Gastrocnemius medialis (tissue), 4 donors: ENCODE measurements at regions not wholly inside any gene's neighbourhood (a gene's known extent, or its start where the extent isn't known, plus 50 kb on each side); places are given as distances from the start of the nearest gene placed in this dataset.

ENCODE experiments used
- ATAC-seq, 2 donors: fragments of 150-250 bp; one replicate each; pipeline ENCODE4 v1.9.1; 2016
- DNase-seq, 2 donors: peaks; one replicate each; pipeline ENCODE4 v3.0.0-alpha.2; 2019
- H3K27ac ChIP-seq, 4 donors: fragments of 200-600 bp; sonication (generic); 1 replicate in 1 of 4; 2 replicates in 3 of 4; pipeline ENCODE4 v1.5.1; 2016 to 2018; ENCODE audit warnings: mild to moderate bottlenecking in 2 of 4, moderate library complexity in 1 of 4
- H3K27me3 ChIP-seq, 3 donors: fragments of 200-600 bp; sonication (generic) in 2 of 3; 1 replicate in 1 of 3; 2 replicates in 2 of 3; pipeline versions ENCODE4 v1.5.1 to v1.6.0; 2016 to 2019; ENCODE audit warnings: mild to moderate bottlenecking in 1 of 3, moderate library complexity in 1 of 3
- H3K36me3 ChIP-seq, 2 donors: fragments of 200-600 bp; sonication (generic) in 1 of 2; one replicate each; pipeline ENCODE4 v1.5.1; 2017 to 2018
- H3K4me1 ChIP-seq, 2 donors: fragments of 200-600 bp; sonication (generic) in 1 of 2; one replicate each; pipeline ENCODE4 v1.5.1; 2016 to 2017; ENCODE audit warnings: mild to moderate bottlenecking in 2 of 2
- H3K4me3 ChIP-seq, 4 donors: fragments of 200-600 bp; sonication (generic) in 3 of 4; 1 replicate in 1 of 4; 2 replicates in 3 of 4; pipeline ENCODE4 v1.5.1; 2016 to 2019; ENCODE audit warnings: mild to moderate bottlenecking in 2 of 4
- H3K9me3 ChIP-seq, 3 donors: fragments of 200-600 bp; sonication (generic) in 2 of 3; 1 replicate in 1 of 3; 2 replicates in 2 of 3; pipeline ENCODE4 v1.5.1; 2016 to 2019
- POLR2A ChIP-seq, 2 donors: fragments of 450-650 bp; IDR thresholded peaks; one replicate each; pipeline ENCODE4 v1.6.1; 2017; ENCODE audit warnings: antibody characterized with exemption in 2 of 2, mild to moderate bottlenecking in 2 of 2, moderate library complexity in 2 of 2
- in situ Hi-C, 4 donors: fragments of 200-750 bp; cut with MboI; loops; one replicate each; pipeline versions ENCODE4 v1.15.0 to v1.8.0; 2017; ENCODE audit warnings: low sequenced_read_pairs in 4 of 4
- intact Hi-C: fragments of 100-400 bp; cut with DNase I; formaldehyde crosslinking; loops from one replicate; pipeline ENCODE4 v1.15.1; 2023; ENCODE audit warnings: low total_unique reads
- TF ChIP-seq, protein P1 (sequence below), 5 experiments: fragments of 450-650 bp in 3 of 5; fragments of 200-600 bp in 2 of 5; sonication (generic) in 2 of 5; IDR thresholded peaks in 4 of 5; conservative IDR thresholded peaks in 1 of 5; 1 replicate in 4 of 5; 2 replicates in 1 of 5; pipeline ENCODE4 v1.5.1; 2016 to 2019; ENCODE audit warnings: antibody characterized with exemption in 5 of 5, mild to moderate bottlenecking in 3 of 5, moderate library complexity in 3 of 5

DNA sequence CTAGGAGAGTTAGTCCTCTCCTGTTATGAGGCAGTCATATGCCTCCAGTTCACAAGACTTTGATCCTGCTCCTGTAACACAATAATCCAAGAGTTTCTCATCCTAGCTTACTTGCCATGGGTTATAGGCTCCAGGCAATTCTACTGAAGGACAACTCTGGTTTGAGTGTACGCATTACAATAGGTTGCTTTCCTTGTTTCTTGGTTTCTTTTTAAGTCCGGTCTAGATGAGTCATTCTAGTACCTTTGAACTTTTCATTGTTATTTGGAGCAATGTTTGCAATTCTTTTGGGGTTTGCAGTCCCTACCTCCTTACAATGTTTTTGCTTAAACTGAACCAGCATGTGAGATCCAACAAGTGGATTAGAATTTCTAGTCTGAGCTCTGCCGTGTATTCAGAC, 109.1 kb downstream of the ANAPC4 start:
- Histone ChIP-seq H3K4me3 (no peak overlapping the region), H3K27me3 (no peaks in the 10 kb centered on the region), H3K9me3 (no peaks in the 10 kb centered on the region), H3K27ac (no peak overlapping the region), H3K4me1 (no peaks in the 10 kb centered on the region), H3K36me3 (no peaks in the 10 kb centered on the region)
- TF ChIP-seq, protein P1, sequence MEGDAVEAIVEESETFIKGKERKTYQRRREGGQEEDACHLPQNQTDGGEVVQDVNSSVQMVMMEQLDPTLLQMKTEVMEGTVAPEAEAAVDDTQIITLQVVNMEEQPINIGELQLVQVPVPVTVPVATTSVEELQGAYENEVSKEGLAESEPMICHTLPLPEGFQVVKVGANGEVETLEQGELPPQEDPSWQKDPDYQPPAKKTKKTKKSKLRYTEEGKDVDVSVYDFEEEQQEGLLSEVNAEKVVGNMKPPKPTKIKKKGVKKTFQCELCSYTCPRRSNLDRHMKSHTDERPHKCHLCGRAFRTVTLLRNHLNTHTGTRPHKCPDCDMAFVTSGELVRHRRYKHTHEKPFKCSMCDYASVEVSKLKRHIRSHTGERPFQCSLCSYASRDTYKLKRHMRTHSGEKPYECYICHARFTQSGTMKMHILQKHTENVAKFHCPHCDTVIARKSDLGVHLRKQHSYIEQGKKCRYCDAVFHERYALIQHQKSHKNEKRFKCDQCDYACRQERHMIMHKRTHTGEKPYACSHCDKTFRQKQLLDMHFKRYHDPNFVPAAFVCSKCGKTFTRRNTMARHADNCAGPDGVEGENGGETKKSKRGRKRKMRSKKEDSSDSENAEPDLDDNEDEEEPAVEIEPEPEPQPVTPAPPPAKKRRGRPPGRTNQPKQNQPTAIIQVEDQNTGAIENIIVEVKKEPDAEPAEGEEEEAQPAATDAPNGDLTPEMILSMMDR (IDR thresholded peaks at IDR 0.05 in 4 of 5, conservative IDR thresholded peaks at IDR 0.05 in 1 of 5) = no peak
- TF ChIP-seq POLR2A (IDR thresholded peaks at IDR 0.05) = no peak
- DNase-seq = no peak
- no peak for ATAC-seq
- intact Hi-C loops (no loop called here), in situ Hi-C loops (no loop called here)

DNA sequence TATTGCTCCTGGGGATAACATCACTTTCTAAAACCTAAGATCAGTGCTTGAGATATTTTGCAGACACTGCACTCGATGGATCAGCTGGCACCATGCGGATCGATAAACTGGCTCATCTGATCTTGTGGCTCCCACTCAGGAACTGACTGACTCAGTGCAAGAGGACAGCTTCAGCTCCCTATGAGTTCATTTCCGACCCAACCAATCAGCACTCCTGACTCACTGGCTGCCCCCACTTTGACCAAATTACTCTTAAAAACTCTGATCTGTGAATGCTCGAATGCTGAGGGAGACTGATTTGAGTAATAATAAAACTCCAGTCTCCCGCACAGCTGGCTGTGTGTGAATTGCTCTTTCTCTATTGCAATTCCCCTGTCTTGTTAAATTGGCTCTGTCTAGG, 110.1 kb downstream of the ANAPC4 start:
- ATAC-seq = no peak

DNA sequence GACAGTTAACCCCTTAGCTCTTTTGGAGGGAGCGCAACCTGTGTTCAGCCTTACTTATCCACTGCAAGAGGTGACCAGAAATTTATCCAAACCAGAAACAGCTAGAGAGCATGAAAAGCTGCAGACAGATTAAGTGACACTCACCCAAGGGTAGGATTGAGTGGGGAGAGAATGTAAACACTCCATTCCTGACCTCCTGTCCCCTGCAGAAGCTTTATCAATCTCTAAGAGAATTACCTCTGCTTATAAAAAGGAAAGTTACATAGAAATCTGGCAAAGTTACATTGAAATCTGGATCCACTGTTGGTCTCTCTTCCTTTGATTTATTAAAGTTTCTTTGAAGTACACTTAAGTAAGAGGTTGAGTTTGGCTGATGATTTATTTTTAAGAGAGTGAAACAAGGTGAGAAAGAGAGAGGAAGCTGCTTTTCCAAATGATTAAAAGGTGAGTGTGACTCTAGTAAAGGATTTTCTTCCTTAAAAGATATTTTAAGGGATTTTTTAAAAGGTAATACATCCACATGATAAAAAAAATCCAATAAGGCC, 112.3 kb downstream of the ANAPC4 start:
- ATAC-seq (no peak), DNase-seq (no peak)
- no peaks in the 10 kb centered on the region for H3K4me1 ChIP-seq
- intact Hi-C loops (no loop called here), in situ Hi-C loops (no loop called here)
- no peaks in the 10 kb centered on the region for H3K9me3 ChIP-seq
- no peak overlapping the region for H3K27ac ChIP-seq
- H3K36me3 ChIP-seq = no peaks in the 10 kb centered on the region
- TF ChIP-seq, protein P1 (IDR thresholded peaks at IDR 0.05 in 4 of 5, conservative IDR thresholded peaks at IDR 0.05 in 1 of 5) = no peak
- H3K27me3 ChIP-seq = no peaks in the 10 kb centered on the region
- H3K4me3 ChIP-seq = no peak overlapping the region

More for the DNA sequence above, 110.1 kb downstream of the ANAPC4 start:
- in situ Hi-C loops = no loop called here
- Histone ChIP-seq H3K27ac (no peak overlapping the region), H3K36me3 (no peaks in the 10 kb centered on the region), H3K9me3 (no peaks in the 10 kb centered on the region), H3K4me3 (no peak overlapping the region), H3K4me1 (no peaks in the 10 kb centered on the region), H3K27me3 (no peaks in the 10 kb centered on the region)
- no peak for TF ChIP-seq POLR2A (IDR thresholded peaks at IDR 0.05)
- DNase-seq = no peak
- intact Hi-C loops = no loop called here

DNA sequence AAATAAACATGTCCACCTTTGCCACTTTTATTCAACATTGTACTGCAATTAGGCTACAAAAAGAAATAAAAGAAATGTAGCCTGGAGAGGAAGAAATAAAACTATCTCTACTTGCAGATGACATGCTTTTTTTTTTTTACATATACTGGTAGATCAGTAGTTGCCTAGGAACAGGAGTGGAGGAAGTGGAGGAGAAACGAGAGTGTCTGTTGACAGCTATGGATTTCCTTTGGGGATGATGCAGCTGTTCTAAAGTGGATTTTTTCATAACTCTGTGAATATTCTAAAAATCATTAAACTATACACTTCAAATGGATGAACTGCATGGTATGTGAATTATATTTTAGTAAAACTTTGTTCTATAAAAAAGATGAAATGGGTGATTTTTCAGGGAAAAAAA, 116.4 kb downstream of the ANAPC4 start:
- H3K4me1 ChIP-seq = no peaks in the 10 kb centered on the region
- in situ Hi-C loops = no loop called here
- no peaks in the 10 kb centered on the region for H3K27me3 ChIP-seq
- no peak overlapping the region for H3K4me3 ChIP-seq
- ATAC-seq = no peak
- no peaks in the 10 kb centered on the region for H3K9me3 ChIP-seq
- intact Hi-C loops = no loop called here
- no peak for DNase-seq
- H3K36me3 ChIP-seq = no peaks in the 10 kb centered on the region
- H3K27ac ChIP-seq = no peak overlapping the region
- TF ChIP-seq, protein P1 (IDR thresholded peaks at IDR 0.05 in 4 of 5, conservative IDR thresholded peaks at IDR 0.05 in 1 of 5) = no peak
- no peak for TF ChIP-seq POLR2A (IDR thresholded peaks at IDR 0.05)

DNA sequence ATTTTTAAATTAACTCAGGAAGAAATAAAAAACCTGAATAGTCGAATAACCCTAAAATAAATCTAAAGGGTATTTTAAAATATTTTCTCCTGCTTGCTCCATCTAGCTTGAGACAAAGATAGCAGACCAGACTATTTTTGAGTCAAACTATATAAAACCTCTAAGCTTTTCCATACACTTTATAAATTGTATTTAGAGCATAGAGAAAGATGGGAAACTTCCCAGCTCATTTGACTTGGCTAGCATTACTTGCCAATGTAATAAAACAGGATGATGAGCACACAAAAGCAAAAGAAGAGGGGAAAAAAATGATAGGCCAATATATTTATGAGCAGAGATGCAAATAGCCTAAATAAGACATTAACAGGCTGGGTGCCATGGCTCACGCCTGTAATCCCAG, 117.1 kb downstream of the ANAPC4 start:
- H3K9me3 ChIP-seq = no peaks in the 10 kb centered on the region
- no peak overlapping the region for H3K27ac ChIP-seq
- in situ Hi-C loops (no loop called here), intact Hi-C loops (no loop called here)
- DNase-seq (no peak), ATAC-seq (no peak)
- no peak overlapping the region for H3K4me3 ChIP-seq
- TF ChIP-seq, protein P1 (IDR thresholded peaks at IDR 0.05 in 4 of 5, conservative IDR thresholded peaks at IDR 0.05 in 1 of 5) = no peak
- no peak for TF ChIP-seq POLR2A (IDR thresholded peaks at IDR 0.05)
- H3K4me1 ChIP-seq = no peaks in the 10 kb centered on the region
- no peaks in the 10 kb centered on the region for H3K36me3 ChIP-seq
- H3K27me3 ChIP-seq = no peaks in the 10 kb centered on the region
